ENCODE measurements at regions not wholly inside any gene's neighbourhood (a gene's known extent, or its start where the extent isn't known, plus 50 kb on each side); places are given as distances from the start of the nearest gene placed in this dataset.

DNA sequence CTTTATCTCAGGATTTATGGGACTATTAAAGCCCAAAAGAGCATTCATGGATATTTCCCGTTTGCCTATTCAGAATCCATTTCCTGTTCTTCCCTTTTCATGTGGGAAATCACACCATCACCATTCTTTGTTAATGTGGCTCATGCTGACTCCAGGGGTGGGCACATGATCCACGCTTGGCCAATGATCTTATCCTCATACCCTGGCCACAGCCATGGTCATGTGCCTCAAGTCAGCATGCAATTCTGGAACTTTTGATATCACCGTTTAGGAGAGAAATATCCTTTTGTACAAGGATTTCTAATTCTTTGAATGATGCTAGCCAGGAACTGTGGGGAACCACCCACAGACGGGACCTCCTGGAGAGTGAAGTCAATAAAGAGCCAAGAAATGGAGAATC lies 272.2 kb downstream of the PRELID2 start:
- Histone ChIP-seq H3K79me2 (ENCODE audit: low read length) (no peaks in the 10 kb centered on the region), H3K9ac (ENCODE audit: low read length) (no peak overlapping the region), H3K9me3 (ENCODE audit: insufficient read depth, low read length) (no peaks in the 10 kb centered on the region), H3K27ac (ENCODE audit: low read length) (no peak overlapping the region), H3K4me2 (ENCODE audit: low read length) (no peak overlapping the region), H3K27me3 (ENCODE audit: low read depth, low read length) (no peaks in the 10 kb centered on the region), H3K4me3 (ENCODE audit: low read length) (no peak overlapping the region), H3K36me3 (replicated peaks; ENCODE audit: low read depth, low read length) (no peaks in the 10 kb centered on the region), H3K4me1 (ENCODE audit: low read length) (no peaks in the 10 kb centered on the region), H4K20me1 (ENCODE audit: insufficient read depth, low read length) (no peaks in the 10 kb centered on the region), H2AFZ (ENCODE audit: low read depth, low read length) (no peak overlapping the region)
- TF ChIP-seq, protein P1, sequence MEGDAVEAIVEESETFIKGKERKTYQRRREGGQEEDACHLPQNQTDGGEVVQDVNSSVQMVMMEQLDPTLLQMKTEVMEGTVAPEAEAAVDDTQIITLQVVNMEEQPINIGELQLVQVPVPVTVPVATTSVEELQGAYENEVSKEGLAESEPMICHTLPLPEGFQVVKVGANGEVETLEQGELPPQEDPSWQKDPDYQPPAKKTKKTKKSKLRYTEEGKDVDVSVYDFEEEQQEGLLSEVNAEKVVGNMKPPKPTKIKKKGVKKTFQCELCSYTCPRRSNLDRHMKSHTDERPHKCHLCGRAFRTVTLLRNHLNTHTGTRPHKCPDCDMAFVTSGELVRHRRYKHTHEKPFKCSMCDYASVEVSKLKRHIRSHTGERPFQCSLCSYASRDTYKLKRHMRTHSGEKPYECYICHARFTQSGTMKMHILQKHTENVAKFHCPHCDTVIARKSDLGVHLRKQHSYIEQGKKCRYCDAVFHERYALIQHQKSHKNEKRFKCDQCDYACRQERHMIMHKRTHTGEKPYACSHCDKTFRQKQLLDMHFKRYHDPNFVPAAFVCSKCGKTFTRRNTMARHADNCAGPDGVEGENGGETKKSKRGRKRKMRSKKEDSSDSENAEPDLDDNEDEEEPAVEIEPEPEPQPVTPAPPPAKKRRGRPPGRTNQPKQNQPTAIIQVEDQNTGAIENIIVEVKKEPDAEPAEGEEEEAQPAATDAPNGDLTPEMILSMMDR (IDR thresholded peaks at IDR 0.05; ENCODE audit: low read depth, low read length) = no peak
- no peak for TF ChIP-seq EZH2phosphoT487 (IDR thresholded peaks at IDR 0.05; ENCODE audit: low read depth)

DNA sequence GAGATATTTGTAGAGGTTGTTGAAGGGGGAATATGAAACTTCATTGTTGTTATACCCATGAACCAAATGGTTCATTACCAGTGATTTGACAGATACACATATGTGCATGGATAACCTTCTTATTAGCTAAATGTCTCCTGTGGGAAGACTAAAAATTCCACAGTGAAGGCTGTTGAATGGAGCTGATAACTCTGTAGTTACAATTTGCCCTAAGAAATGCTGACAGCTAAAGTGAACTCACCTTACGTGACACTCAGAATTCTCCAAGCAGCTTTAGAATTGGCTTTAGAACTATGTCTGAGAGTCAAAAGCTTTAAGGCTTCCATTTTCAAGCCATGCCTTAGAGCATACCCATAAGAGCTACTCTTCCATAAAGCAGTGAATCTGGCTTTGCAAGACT lies 276.9 kb downstream of the PRELID2 start:
- Histone ChIP-seq H2AFZ (ENCODE audit: low read depth, low read length) (no peak overlapping the region), H4K20me1 (ENCODE audit: insufficient read depth, low read length) (no peaks in the 10 kb centered on the region), H3K27ac (ENCODE audit: low read length) (no peak overlapping the region), H3K9me3 (ENCODE audit: insufficient read depth, low read length) (no peaks in the 10 kb centered on the region), H3K27me3 (ENCODE audit: low read depth, low read length) (no peaks in the 10 kb centered on the region), H3K4me2 (ENCODE audit: low read length) (no peak overlapping the region), H3K9ac (ENCODE audit: low read length) (no peak overlapping the region), H3K79me2 (ENCODE audit: low read length) (no peaks in the 10 kb centered on the region), H3K36me3 (replicated peaks; ENCODE audit: low read depth, low read length) (no peaks in the 10 kb centered on the region), H3K4me1 (ENCODE audit: low read length) (no peaks in the 10 kb centered on the region), H3K4me3 (ENCODE audit: low read length) (no peak overlapping the region)
- TF ChIP-seq EZH2phosphoT487 (IDR thresholded peaks at IDR 0.05; ENCODE audit: low read depth) = no peak
- TF ChIP-seq, protein P1 (IDR thresholded peaks at IDR 0.05; ENCODE audit: low read depth, low read length) = no peak

DNA sequence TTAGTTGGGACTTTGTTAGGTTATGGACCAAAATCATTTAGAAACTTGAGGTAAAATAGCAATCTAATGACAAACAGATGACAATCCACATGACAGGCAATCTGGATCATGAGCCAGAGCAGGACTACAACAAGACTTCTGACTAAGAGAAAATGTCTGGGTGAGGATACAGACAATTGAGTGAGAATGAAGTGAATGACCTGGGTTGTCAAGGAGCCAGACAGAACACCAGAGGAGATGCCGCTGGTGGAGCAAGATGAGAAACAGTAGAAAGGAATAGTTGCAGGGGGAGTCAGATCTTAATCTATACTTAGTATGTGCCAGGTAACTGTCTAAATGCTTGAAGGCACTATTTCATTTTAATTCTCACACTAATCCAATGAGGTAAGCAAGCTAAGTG lies 277.8 kb downstream of the PRELID2 start:
- TF ChIP-seq EZH2phosphoT487 (IDR thresholded peaks at IDR 0.05; ENCODE audit: low read depth) = no peak
- TF ChIP-seq, protein P1 (IDR thresholded peaks at IDR 0.05; ENCODE audit: low read depth, low read length) = no peak
- H4K20me1 ChIP-seq (ENCODE audit: insufficient read depth, low read length) = no peaks in the 10 kb centered on the region
- H3K4me1 ChIP-seq (ENCODE audit: low read length) = no peaks in the 10 kb centered on the region
- no peaks in the 10 kb centered on the region for H3K9me3 ChIP-seq (ENCODE audit: insufficient read depth, low read length)
- H3K27ac ChIP-seq (ENCODE audit: low read length) = no peak overlapping the region
- no peak overlapping the region for H2AFZ ChIP-seq (ENCODE audit: low read depth, low read length)
- H3K9ac ChIP-seq (ENCODE audit: low read length) = no peak overlapping the region
- H3K4me2 ChIP-seq (ENCODE audit: low read length) = no peak overlapping the region
- no peaks in the 10 kb centered on the region for H3K36me3 ChIP-seq (replicated peaks; ENCODE audit: low read depth, low read length)
- no peaks in the 10 kb centered on the region for H3K79me2 ChIP-seq (ENCODE audit: low read length)
- no peaks in the 10 kb centered on the region for H3K27me3 ChIP-seq (ENCODE audit: low read depth, low read length)
- H3K4me3 ChIP-seq (ENCODE audit: low read length) = no peak overlapping the region

DNA sequence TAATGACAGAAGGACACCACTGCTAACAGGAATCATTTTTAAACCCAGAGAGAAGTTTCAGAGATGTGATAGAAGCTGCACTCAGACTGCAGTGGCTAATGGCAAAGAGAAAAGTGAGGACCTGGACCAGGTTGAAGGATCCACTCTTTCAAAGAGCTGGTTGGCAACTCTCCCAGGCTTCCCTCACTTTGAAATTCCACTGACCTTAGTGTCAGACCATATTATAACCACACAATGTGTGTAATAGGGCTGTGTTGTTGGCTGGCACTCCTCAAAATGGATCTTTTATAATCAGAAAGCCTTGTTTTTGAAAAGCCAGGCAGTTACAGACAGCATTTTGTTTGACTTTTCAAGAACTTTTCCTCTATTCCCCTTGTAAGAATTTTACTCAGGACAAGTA lies 280.7 kb downstream of the PRELID2 start:
- Histone ChIP-seq H4K20me1 (ENCODE audit: insufficient read depth, low read length) (no peaks in the 10 kb centered on the region), H2AFZ (ENCODE audit: low read depth, low read length) (no peak overlapping the region), H3K9ac (ENCODE audit: low read length) (no peak overlapping the region), H3K9me3 (ENCODE audit: insufficient read depth, low read length) (no peaks in the 10 kb centered on the region), H3K4me3 (ENCODE audit: low read length) (no peak overlapping the region), H3K27me3 (ENCODE audit: low read depth, low read length) (no peaks in the 10 kb centered on the region), H3K4me2 (ENCODE audit: low read length) (no peak overlapping the region), H3K79me2 (ENCODE audit: low read length) (no peaks in the 10 kb centered on the region), H3K27ac (ENCODE audit: low read length) (no peak overlapping the region), H3K4me1 (ENCODE audit: low read length) (no peaks in the 10 kb centered on the region), H3K36me3 (replicated peaks; ENCODE audit: low read depth, low read length) (no peaks in the 10 kb centered on the region)
- TF ChIP-seq, protein P1 (IDR thresholded peaks at IDR 0.05; ENCODE audit: low read depth, low read length) = no peak
- TF ChIP-seq EZH2phosphoT487 (IDR thresholded peaks at IDR 0.05; ENCODE audit: low read depth) = no peak
